GM23338 (cell line): ENCODE measurements at regions not wholly inside any gene's neighbourhood (a gene's known extent, or its start where the extent isn't known, plus 50 kb on each side); places are given as distances from the start of the nearest gene placed in this dataset.

Experiments
- ATAC-seq: fragments of 200-7000 bp; cut with Tn5 transposase; 3 replicates; pipeline ENCODE4 v1.9.1; 2020
- DNase-seq: peaks from one replicate; pipeline ENCODE4 v3.0.0-alpha.2; 2015; ENCODE audit warnings: low spot score
- H2AFZ ChIP-seq: fragments of 200-600 bp; sonication (generic); 2 replicates; pipeline ENCODE4 v1.8.0; 2016; ENCODE audit warnings: antibody characterized with exemption, mild to moderate bottlenecking, moderate library complexity
- H3F3A ChIP-seq: fragments of 200-600 bp; sonication (generic); replicated peaks from 2 replicates; pipeline ENCODE4 v1.8.0; 2017; ENCODE audit warnings: antibody characterized with exemption, mixed run types, low read depth
- H3K27ac ChIP-seq: fragments of 200-600 bp; sonication (generic); 2 replicates; pipeline ENCODE4 v1.6.1; 2016; ENCODE audit warnings: low read depth
- H3K27me3 ChIP-seq: fragments of 200-600 bp; sonication (generic); 2 replicates; pipeline ENCODE4 v1.8.0; 2016; ENCODE audit warnings: mild to moderate bottlenecking, mixed run types, moderate library complexity; ENCODE audit not compliant: insufficient read depth
- H3K36me3 ChIP-seq: fragments of 200-600 bp; sonication (generic); 2 replicates; pipeline ENCODE4 v1.8.0; 2016; ENCODE audit warnings: mild to moderate bottlenecking; ENCODE audit not compliant: insufficient read depth
- H3K4me1 ChIP-seq: fragments of 200-600 bp; sonication (generic); 2 replicates; pipeline ENCODE4 v1.8.0; 2016; ENCODE audit warnings: mild to moderate bottlenecking, moderate library complexity; ENCODE audit not compliant: insufficient read depth
- H3K4me2 ChIP-seq: fragments of 200-600 bp; sonication (generic); 2 replicates; pipeline ENCODE4 v1.7.1; 2017; ENCODE audit warnings: mixed run types
- H3K4me3 ChIP-seq: fragments of 200-600 bp; sonication (generic); 2 replicates; pipeline ENCODE4 v1.6.1; 2016; ENCODE audit warnings: mixed run types
- H3K79me2 ChIP-seq: fragments of 200-600 bp; sonication (generic); replicated peaks from 2 replicates; pipeline ENCODE4 v1.8.0; 2017; ENCODE audit warnings: mild to moderate bottlenecking; ENCODE audit not compliant: insufficient read depth
- H3K9me2 ChIP-seq: fragments of 200-600 bp; sonication (generic); 2 replicates; pipeline ENCODE4 v1.8.0; 2017; ENCODE audit not compliant: insufficient read depth
- H4K20me1 ChIP-seq: fragments of 200-600 bp; sonication (generic); replicated peaks from 2 replicates; pipeline ENCODE4 v1.8.0; 2017; ENCODE audit warnings: mild to moderate bottlenecking; ENCODE audit not compliant: insufficient read depth
- H3K27ac Mint-ChIP-seq: 2 replicates; pipeline ENCODE4 v1.8.0; 2020; ENCODE audit warnings: inconsistent platforms, mild to moderate bottlenecking, moderate library complexity, mixed read lengths
- H3K27me3 Mint-ChIP-seq: 3 replicates; pipeline ENCODE4 v1.8.0; 2022; ENCODE audit warnings: low read depth, mild to moderate bottlenecking, moderate library complexity, mixed read lengths, inconsistent platforms; ENCODE audit not compliant: insufficient read depth, poor library complexity
- H3K36me3 Mint-ChIP-seq: 3 replicates; pipeline ENCODE4 v1.8.0; 2021; ENCODE audit warnings: low read depth, mild to moderate bottlenecking, inconsistent platforms, moderate library complexity, mixed read lengths
- H3K4me1 Mint-ChIP-seq: 3 replicates; pipeline ENCODE4 v1.8.0; 2020; ENCODE audit warnings: mild to moderate bottlenecking, inconsistent platforms, mixed read lengths
- H3K4me3 Mint-ChIP-seq: 3 replicates; pipeline ENCODE4 v1.8.0; 2021; ENCODE audit warnings: moderate library complexity, mild to moderate bottlenecking, inconsistent platforms, mixed read lengths
- H3K9me3 Mint-ChIP-seq: 3 replicates; pipeline ENCODE4 v1.8.0; 2020; ENCODE audit warnings: moderate library complexity, mild to moderate bottlenecking, inconsistent platforms, mixed read lengths
- ETS1 ChIP-seq: IDR thresholded peaks from 2 replicates; pipeline ENCODE4 v1.6.1; 2016; ENCODE audit warnings: antibody characterized with exemption
- EZH2 ChIP-seq: fragments of 200-600 bp; sonication (generic); IDR thresholded peaks from one replicate; pipeline ENCODE4 v1.8.0; 2017; ENCODE audit warnings: antibody characterized with exemption, mild to moderate bottlenecking, low read depth; ENCODE audit not compliant: unreplicated experiment
- EZH2phosphoT487 ChIP-seq: fragments of 200-600 bp; sonication (generic); IDR thresholded peaks from one replicate; pipeline ENCODE4 v1.8.1; 2018; ENCODE audit warnings: antibody characterized with exemption; ENCODE audit not compliant: unreplicated experiment
- JUNB ChIP-seq: IDR thresholded peaks from one replicate; pipeline ENCODE4 v1.6.1; 2016; ENCODE audit warnings: antibody characterized with exemption; ENCODE audit not compliant: unreplicated experiment
- REST ChIP-seq: IDR thresholded peaks from one replicate; pipeline ENCODE4 v1.6.1; 2018; ENCODE audit warnings: antibody characterized with exemption; ENCODE audit not compliant: unreplicated experiment
- ZNF114 ChIP-seq: fragments of 250-450 bp; sonication (Bioruptor Pico); IDR thresholded peaks from 2 replicates; pipeline ENCODE4 v1.5.0; 2020; ENCODE audit warnings: mild to moderate bottlenecking, moderate library complexity
- ZNF331 ChIP-seq: fragments of 250-450 bp; sonication (Bioruptor Pico); IDR thresholded peaks from 2 replicates; pipeline ENCODE4 v1.5.0; 2020; ENCODE audit warnings: low read depth, mild to moderate bottlenecking, moderate library complexity
- ZNF462 ChIP-seq: fragments of 250-450 bp; sonication (Bioruptor Pico); IDR thresholded peaks from 2 replicates; pipeline ENCODE4 v1.5.0; 2020; ENCODE audit warnings: mild to moderate bottlenecking, moderate library complexity

GRCh38 chr20:48223715-48224114, 438.4 kb upstream of the SULF2 start:
- H3K4me3 ChIP-seq: no peak overlapping the region
- no peak overlapping the region for H2AFZ ChIP-seq
- no peaks in the 10 kb centered on the region for H3K27me3 ChIP-seq
- Mint-ChIP-seq H3K36me3 (no peaks in the 10 kb centered on the region; the same call in 2 of the 3 replicates), H3K4me3 (no peak overlapping the region), H3K4me1 (no peaks in the 10 kb centered on the region; the same call in 2 of the 3 replicates), H3K27me3 (peaks cover 6% of the 10 kb centered on the region), H3K27ac (no peak overlapping the region), H3K9me3 (no peaks in the 10 kb centered on the region)
- H4K20me1 ChIP-seq: no peaks in the 10 kb centered on the region
- H3K79me2 ChIP-seq: no peaks in the 10 kb centered on the region
- no peak for DNase-seq
- H3F3A ChIP-seq: no peaks in the 10 kb centered on the region
- H3K4me1 ChIP-seq: no peaks in the 10 kb centered on the region
- no peak overlapping the region for H3K4me2 ChIP-seq
- H3K36me3 ChIP-seq: no peaks in the 10 kb centered on the region
- TF ChIP-seq REST (no peak), EZH2 (no peak), JUNB (no peak), ZNF331 (CRISPR knock-in tag) (no peak), ETS1 (no peak), ZNF462 (CRISPR knock-in tag) (no peak), ZNF114 (CRISPR knock-in tag) (no peak), EZH2phosphoT487 (no peak)
- no peak for ATAC-seq
- no peak overlapping the region for H3K27ac ChIP-seq
- H3K9me2 ChIP-seq: no peaks in the 10 kb centered on the region
